SK-N-SH (cell line): ENCODE measurements at regions not wholly inside any gene's neighbourhood (a gene's known extent, or its start where the extent isn't known, plus 50 kb on each side); places are given as distances from the start of the nearest gene placed in this dataset.

Experiments used
- EP300 ChIP-seq, 2 experiments: IDR thresholded peaks; 2 replicates each; pipeline versions ENCODE4 v1.4.0 to v1.6.1; 2012; ENCODE audit warnings: borderline replicate concordance in 1 of 2, low read depth in 1 of 2, low read length in 1 of 2
- FOXM1 ChIP-seq: IDR thresholded peaks from 2 replicates; pipeline ENCODE4 v1.4.0; 2012; ENCODE audit warnings: low read depth, mild to moderate bottlenecking
- POLR2AphosphoS5 ChIP-seq: IDR thresholded peaks from 2 replicates; pipeline ENCODE4 v1.6.1; 2012; ENCODE audit warnings: low read depth, low read length
- RAD21 ChIP-seq: IDR thresholded peaks from 2 replicates; pipeline ENCODE4 v1.6.1; 2012; ENCODE audit warnings: mild to moderate bottlenecking, low read length
- SIN3A ChIP-seq: IDR thresholded peaks from 2 replicates; pipeline ENCODE4 v1.6.1; 2012; ENCODE audit warnings: low read depth, mild to moderate bottlenecking, low read length, moderate library complexity, borderline replicate concordance
- TF ChIP-seq, protein P1 (sequence below): IDR thresholded peaks from 2 replicates; pipeline ENCODE4 v1.6.1; 2012; ENCODE audit warnings: mild to moderate bottlenecking, low read depth, low read length, moderate library complexity
- TF ChIP-seq, protein P2 (sequence below): fragments of 200-600 bp; sonication (generic); IDR thresholded peaks from 2 replicates; pipeline ENCODE4 v1.6.1; 2017; ENCODE audit warnings: antibody characterized with exemption, mild to moderate bottlenecking, moderate library complexity
- TF ChIP-seq, protein P3 (sequence below): IDR thresholded peaks from 2 replicates; pipeline ENCODE4; 2012

DNA sequence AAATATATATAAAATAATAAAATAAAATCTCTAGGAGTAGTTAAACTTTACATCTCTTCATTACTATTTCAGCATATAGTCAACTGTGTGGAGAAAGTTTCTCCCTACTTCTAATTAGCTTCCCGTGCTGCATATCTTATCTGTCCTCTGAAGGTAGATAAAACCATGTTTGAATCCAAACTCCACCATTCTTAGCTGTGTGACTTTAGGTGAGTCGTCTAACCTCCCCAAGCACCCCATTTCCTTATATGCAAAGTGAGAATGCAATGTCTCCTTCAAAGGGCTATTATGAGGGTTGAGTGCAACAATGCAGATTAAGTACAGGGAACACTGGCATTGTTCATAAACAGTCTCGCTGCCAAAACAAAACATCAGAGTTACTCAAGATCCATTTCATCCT is 80.8 kb upstream of the DRD2 start:
- TF ChIP-seq, protein P1, sequence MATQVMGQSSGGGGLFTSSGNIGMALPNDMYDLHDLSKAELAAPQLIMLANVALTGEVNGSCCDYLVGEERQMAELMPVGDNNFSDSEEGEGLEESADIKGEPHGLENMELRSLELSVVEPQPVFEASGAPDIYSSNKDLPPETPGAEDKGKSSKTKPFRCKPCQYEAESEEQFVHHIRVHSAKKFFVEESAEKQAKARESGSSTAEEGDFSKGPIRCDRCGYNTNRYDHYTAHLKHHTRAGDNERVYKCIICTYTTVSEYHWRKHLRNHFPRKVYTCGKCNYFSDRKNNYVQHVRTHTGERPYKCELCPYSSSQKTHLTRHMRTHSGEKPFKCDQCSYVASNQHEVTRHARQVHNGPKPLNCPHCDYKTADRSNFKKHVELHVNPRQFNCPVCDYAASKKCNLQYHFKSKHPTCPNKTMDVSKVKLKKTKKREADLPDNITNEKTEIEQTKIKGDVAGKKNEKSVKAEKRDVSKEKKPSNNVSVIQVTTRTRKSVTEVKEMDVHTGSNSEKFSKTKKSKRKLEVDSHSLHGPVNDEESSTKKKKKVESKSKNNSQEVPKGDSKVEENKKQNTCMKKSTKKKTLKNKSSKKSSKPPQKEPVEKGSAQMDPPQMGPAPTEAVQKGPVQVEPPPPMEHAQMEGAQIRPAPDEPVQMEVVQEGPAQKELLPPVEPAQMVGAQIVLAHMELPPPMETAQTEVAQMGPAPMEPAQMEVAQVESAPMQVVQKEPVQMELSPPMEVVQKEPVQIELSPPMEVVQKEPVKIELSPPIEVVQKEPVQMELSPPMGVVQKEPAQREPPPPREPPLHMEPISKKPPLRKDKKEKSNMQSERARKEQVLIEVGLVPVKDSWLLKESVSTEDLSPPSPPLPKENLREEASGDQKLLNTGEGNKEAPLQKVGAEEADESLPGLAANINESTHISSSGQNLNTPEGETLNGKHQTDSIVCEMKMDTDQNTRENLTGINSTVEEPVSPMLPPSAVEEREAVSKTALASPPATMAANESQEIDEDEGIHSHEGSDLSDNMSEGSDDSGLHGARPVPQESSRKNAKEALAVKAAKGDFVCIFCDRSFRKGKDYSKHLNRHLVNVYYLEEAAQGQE, result no peak
- no peak for TF ChIP-seq POLR2AphosphoS5
- TF ChIP-seq, protein P2, sequence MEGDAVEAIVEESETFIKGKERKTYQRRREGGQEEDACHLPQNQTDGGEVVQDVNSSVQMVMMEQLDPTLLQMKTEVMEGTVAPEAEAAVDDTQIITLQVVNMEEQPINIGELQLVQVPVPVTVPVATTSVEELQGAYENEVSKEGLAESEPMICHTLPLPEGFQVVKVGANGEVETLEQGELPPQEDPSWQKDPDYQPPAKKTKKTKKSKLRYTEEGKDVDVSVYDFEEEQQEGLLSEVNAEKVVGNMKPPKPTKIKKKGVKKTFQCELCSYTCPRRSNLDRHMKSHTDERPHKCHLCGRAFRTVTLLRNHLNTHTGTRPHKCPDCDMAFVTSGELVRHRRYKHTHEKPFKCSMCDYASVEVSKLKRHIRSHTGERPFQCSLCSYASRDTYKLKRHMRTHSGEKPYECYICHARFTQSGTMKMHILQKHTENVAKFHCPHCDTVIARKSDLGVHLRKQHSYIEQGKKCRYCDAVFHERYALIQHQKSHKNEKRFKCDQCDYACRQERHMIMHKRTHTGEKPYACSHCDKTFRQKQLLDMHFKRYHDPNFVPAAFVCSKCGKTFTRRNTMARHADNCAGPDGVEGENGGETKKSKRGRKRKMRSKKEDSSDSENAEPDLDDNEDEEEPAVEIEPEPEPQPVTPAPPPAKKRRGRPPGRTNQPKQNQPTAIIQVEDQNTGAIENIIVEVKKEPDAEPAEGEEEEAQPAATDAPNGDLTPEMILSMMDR, result no peak
- no peak for TF ChIP-seq SIN3A
- no peak for TF ChIP-seq RAD21
- no peak for TF ChIP-seq EP300 (IDR thresholded peaks at IDR 0.05; ENCODE audit: borderline replicate concordance in 1 of 2, low read depth in 1 of 2, low read length in 1 of 2)
- TF ChIP-seq FOXM1, result no peak
- TF ChIP-seq, protein P3, sequence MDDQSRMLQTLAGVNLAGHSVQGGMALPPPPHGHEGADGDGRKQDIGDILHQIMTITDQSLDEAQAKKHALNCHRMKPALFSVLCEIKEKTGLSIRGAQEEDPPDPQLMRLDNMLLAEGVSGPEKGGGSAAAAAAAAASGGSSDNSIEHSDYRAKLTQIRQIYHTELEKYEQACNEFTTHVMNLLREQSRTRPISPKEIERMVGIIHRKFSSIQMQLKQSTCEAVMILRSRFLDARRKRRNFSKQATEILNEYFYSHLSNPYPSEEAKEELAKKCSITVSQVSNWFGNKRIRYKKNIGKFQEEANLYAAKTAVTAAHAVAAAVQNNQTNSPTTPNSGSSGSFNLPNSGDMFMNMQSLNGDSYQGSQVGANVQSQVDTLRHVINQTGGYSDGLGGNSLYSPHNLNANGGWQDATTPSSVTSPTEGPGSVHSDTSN, result no peak
